ENCODE measurements at regions not wholly inside any gene's neighbourhood (a gene's known extent, or its start where the extent isn't known, plus 50 kb on each side); places are given as distances from the start of the nearest gene placed in this dataset.

DNA sequence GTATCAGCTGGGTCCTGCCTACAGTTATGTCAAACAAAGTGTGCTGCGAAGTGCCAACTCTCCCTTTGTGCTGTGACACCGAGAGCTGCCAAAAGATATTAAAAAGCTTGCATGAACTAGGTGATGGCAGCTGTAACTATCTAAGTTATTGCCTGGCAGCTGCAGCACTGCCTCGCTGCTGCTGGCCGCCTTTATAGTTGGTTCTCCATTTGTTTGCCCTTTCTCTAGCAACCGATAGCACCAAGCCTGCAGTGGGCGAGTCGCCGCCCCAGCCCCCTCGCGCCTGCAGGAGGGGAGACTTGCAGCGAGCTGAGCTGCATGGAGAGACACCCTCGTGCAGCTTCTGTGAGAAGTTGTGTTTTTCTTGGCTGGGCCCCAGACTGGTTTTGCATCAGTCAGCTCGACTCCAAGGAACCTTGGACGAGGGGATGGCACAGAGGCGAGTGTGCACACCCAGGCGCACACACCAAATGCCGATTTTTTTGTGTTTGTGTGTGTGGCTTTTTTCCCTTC, 330.6 kb downstream of the RPS6KC1 start:
- ATAC-seq: no peak
- TF ChIP-seq PPARA (CRISPR knock-in tag; IDR thresholded peaks at IDR 0.05; ENCODE audit: borderline replicate concordance) (no peak), BACH2 (CRISPR knock-in tag; IDR thresholded peaks at IDR 0.05; ENCODE audit: borderline replicate concordance) (no peak), ESRRG (CRISPR knock-in tag; IDR thresholded peaks at IDR 0.05) (no peak), ZNF565 (CRISPR knock-in tag; conservative IDR thresholded peaks at IDR 0.05; ENCODE audit: low read depth) (no peak), OSR1 (CRISPR knock-in tag; IDR thresholded peaks at IDR 0.05) (no peak), ISL1 (CRISPR knock-in tag; IDR thresholded peaks at IDR 0.05) (no peak), ZFP30 (CRISPR knock-in tag; IDR thresholded peaks at IDR 0.05) (no peak), ZNF8 (CRISPR knock-in tag; IDR thresholded peaks at IDR 0.05) (no peak), ARNTL (CRISPR knock-in tag; IDR thresholded peaks at IDR 0.05; ENCODE audit: borderline replicate concordance, low read depth) (no peak), TCF4 (CRISPR knock-in tag; IDR thresholded peaks at IDR 0.05; ENCODE audit: borderline replicate concordance) (no peak), SNAI2 (CRISPR knock-in tag; IDR thresholded peaks at IDR 0.05) (no peak), ZFP3 (CRISPR knock-in tag; IDR thresholded peaks at IDR 0.05) (no peak), TOX (CRISPR knock-in tag; IDR thresholded peaks at IDR 0.05; ENCODE audit: borderline replicate concordance) (no peak), ZC3H10 (CRISPR knock-in tag; IDR thresholded peaks at IDR 0.05) (no peak)
- TF ChIP-seq, protein P1, sequence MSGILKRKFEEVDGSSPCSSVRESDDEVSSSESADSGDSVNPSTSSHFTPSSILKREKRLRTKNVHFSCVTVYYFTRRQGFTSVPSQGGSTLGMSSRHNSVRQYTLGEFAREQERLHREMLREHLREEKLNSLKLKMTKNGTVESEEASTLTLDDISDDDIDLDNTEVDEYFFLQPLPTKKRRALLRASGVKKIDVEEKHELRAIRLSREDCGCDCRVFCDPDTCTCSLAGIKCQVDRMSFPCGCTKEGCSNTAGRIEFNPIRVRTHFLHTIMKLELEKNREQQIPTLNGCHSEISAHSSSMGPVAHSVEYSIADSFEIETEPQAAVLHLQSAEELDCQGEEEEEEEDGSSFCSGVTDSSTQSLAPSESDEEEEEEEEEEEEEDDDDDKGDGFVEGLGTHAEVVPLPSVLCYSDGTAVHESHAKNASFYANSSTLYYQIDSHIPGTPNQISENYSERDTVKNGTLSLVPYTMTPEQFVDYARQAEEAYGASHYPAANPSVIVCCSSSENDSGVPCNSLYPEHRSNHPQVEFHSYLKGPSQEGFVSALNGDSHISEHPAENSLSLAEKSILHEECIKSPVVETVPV (CRISPR knock-in tag; IDR thresholded peaks at IDR 0.05): no peak
- TF ChIP-seq, protein P2, sequence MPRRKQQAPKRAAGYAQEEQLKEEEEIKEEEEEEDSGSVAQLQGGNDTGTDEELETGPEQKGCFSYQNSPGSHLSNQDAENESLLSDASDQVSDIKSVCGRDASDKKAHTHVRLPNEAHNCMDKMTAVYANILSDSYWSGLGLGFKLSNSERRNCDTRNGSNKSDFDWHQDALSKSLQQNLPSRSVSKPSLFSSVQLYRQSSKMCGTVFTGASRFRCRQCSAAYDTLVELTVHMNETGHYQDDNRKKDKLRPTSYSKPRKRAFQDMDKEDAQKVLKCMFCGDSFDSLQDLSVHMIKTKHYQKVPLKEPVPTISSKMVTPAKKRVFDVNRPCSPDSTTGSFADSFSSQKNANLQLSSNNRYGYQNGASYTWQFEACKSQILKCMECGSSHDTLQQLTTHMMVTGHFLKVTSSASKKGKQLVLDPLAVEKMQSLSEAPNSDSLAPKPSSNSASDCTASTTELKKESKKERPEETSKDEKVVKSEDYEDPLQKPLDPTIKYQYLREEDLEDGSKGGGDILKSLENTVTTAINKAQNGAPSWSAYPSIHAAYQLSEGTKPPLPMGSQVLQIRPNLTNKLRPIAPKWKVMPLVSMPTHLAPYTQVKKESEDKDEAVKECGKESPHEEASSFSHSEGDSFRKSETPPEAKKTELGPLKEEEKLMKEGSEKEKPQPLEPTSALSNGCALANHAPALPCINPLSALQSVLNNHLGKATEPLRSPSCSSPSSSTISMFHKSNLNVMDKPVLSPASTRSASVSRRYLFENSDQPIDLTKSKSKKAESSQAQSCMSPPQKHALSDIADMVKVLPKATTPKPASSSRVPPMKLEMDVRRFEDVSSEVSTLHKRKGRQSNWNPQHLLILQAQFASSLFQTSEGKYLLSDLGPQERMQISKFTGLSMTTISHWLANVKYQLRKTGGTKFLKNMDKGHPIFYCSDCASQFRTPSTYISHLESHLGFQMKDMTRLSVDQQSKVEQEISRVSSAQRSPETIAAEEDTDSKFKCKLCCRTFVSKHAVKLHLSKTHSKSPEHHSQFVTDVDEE (CRISPR knock-in tag; IDR thresholded peaks at IDR 0.05): no peak

DNA sequence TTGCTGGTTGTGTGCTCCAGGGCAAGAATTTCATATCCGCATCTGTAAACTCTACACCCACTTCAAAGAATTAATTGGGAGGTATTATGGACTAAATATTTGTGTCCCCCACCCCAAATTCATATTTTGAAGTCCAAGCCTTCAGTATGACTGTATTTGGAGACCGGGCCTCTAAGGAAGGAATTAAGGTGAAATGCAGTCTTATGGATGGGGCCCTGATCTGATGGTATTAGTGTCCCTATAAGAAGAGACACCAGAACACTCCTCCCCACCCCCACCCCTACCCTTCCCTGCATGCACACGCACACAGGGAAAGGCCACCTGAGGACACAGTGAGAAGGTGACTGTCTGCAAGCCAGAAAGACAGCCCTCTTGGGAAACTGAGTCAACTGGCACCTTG, 332.4 kb downstream of the RPS6KC1 start:
- TF ChIP-seq RARB (CRISPR knock-in tag; IDR thresholded peaks at IDR 0.05) (no peak), OSR1 (CRISPR knock-in tag; IDR thresholded peaks at IDR 0.05) (no peak), TOX (CRISPR knock-in tag; IDR thresholded peaks at IDR 0.05; ENCODE audit: borderline replicate concordance) (no peak), TCF4 (CRISPR knock-in tag; IDR thresholded peaks at IDR 0.05; ENCODE audit: borderline replicate concordance) (no peak), ZFP3 (CRISPR knock-in tag; IDR thresholded peaks at IDR 0.05) (no peak)
- no peak for ATAC-seq

DNA sequence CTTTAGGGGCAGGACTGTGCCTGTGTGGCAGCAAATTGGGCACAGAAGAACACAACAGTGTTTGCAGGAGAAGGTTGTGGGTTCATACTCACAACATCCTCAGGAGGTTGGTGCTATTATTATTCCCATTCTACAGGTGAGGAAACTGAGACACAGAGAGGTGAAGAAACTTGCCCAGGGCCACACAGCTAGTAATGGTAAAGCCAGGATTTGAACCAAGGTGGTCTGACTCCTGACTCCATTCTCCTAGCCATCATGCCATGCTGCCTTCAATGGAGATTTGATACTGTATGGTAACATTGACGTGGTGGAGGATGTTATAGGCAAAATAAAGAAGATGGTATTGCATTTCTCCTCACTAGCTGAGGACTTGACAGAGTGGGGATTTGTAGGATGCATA, 334.2 kb downstream of the RPS6KC1 start:
- TF ChIP-seq, protein P3, sequence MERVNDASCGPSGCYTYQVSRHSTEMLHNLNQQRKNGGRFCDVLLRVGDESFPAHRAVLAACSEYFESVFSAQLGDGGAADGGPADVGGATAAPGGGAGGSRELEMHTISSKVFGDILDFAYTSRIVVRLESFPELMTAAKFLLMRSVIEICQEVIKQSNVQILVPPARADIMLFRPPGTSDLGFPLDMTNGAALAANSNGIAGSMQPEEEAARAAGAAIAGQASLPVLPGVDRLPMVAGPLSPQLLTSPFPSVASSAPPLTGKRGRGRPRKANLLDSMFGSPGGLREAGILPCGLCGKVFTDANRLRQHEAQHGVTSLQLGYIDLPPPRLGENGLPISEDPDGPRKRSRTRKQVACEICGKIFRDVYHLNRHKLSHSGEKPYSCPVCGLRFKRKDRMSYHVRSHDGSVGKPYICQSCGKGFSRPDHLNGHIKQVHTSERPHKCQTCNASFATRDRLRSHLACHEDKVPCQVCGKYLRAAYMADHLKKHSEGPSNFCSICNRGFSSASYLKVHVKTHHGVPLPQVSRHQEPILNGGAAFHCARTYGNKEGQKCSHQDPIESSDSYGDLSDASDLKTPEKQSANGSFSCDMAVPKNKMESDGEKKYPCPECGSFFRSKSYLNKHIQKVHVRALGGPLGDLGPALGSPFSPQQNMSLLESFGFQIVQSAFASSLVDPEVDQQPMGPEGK (CRISPR knock-in tag; IDR thresholded peaks at IDR 0.05; ENCODE audit: borderline replicate concordance): no peak
- TF ChIP-seq, protein P4, sequence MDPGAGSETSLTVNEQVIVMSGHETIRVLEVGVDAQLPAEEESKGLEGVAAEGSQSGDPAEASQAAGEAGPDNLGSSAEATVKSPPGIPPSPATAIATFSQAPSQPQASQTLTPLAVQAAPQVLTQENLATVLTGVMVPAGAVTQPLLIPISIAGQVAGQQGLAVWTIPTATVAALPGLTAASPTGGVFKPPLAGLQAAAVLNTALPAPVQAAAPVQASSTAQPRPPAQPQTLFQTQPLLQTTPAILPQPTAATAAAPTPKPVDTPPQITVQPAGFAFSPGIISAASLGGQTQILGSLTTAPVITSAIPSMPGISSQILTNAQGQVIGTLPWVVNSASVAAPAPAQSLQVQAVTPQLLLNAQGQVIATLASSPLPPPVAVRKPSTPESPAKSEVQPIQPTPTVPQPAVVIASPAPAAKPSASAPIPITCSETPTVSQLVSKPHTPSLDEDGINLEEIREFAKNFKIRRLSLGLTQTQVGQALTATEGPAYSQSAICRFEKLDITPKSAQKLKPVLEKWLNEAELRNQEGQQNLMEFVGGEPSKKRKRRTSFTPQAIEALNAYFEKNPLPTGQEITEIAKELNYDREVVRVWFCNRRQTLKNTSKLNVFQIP (CRISPR knock-in tag; IDR thresholded peaks at IDR 0.05; ENCODE audit: borderline replicate concordance, low read depth): no peak
- TF ChIP-seq ARNTL (CRISPR knock-in tag; IDR thresholded peaks at IDR 0.05; ENCODE audit: borderline replicate concordance, low read depth) (no peak), ZNF565 (CRISPR knock-in tag; conservative IDR thresholded peaks at IDR 0.05; ENCODE audit: low read depth) (no peak)
- ATAC-seq: no peak

DNA sequence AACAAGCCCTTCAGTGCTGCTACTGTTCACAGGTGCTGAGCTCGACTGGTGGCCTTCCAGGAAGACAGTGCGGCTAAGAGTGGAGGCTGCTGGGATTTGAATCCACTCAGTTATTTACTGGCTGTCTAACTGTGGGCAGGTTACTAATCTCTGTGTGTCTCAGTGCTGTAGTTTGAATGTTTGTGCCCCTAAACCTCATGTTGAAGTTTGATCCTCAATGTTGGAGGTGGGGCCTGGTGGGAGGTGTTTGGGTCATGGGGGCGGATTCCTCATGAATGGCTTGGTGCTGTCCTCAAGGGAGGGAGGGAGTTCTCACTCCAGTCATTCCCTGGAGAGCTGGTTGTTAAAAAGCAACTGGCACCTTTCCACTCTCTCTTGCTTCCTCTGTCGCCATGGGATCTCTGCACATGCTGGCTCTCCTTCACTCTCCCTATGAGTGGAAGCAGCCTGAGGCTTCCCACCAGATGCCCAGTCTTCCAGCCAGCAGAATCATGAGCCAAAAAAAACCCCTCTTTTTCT, 334.8 kb downstream of the RPS6KC1 start:
- ATAC-seq: no peak
- no peak for TF ChIP-seq ZNF70 (CRISPR knock-in tag; IDR thresholded peaks at IDR 0.05)
- TF ChIP-seq, protein P3 (CRISPR knock-in tag; IDR thresholded peaks at IDR 0.05; ENCODE audit: borderline replicate concordance): no peak
- no peak for TF ChIP-seq PPARA (CRISPR knock-in tag; IDR thresholded peaks at IDR 0.05; ENCODE audit: borderline replicate concordance)

Data from SK-N-SH treated with all-trans-retinoic acid at 6 μM for 48 hours (cell line).